GM19463 (cell line): ENCODE measurements at regions not wholly inside any gene's neighbourhood (a gene's known extent, or its start where the extent isn't known, plus 50 kb on each side); places are given as distances from the start of the nearest gene placed in this dataset.

Source experiments
- ATAC-seq: cut with Tn5 transposase; IDR thresholded peaks from one replicate; pipeline ENCODE4 v1.9.1; 2021; ENCODE audit warnings: mild to moderate bottlenecking, moderate library complexity; ENCODE audit not compliant: unreplicated experiment

DNA sequence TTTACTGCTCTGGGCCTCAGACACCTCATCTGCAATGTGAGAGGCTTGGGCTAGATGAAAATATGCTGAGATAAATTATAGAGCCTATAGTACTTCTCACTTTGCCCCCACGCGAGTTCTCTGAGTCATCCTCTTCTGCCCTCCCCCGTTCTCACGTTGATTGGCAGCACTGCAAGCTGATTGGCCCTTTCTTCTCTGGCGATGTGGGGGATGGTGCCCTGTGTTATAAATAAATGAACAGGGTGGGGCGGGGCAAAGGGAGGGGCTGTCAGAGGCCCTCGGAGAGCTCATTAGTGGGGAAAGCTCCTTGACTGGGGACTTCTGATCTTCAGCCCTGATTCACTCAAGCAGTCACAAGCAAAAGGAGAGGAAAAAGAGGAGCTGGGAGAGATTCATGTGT, 64.3 kb upstream of the ZC3H12A start:
- ATAC-seq, result no peak

DNA sequence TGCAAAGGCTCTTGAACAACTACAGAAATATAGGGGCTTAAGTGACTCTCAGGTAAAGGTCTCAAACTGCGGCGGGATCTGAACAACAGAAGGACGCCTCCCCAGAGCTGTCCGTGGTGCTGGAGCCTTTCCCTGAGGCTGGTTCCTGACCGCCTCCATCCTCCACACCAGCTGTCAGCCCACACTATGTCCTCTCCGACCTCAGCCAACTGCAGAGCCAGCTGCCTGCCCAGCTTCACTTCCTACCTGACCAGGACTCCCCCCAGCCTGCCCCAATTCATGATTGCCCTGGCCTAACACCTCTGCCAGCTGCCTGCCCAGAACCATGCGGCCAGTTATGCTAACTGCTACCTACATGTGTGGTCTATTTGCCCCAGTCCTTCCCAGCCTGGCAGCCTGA, 63.6 kb upstream of the ZC3H12A start:
- ATAC-seq, result no peak

DNA sequence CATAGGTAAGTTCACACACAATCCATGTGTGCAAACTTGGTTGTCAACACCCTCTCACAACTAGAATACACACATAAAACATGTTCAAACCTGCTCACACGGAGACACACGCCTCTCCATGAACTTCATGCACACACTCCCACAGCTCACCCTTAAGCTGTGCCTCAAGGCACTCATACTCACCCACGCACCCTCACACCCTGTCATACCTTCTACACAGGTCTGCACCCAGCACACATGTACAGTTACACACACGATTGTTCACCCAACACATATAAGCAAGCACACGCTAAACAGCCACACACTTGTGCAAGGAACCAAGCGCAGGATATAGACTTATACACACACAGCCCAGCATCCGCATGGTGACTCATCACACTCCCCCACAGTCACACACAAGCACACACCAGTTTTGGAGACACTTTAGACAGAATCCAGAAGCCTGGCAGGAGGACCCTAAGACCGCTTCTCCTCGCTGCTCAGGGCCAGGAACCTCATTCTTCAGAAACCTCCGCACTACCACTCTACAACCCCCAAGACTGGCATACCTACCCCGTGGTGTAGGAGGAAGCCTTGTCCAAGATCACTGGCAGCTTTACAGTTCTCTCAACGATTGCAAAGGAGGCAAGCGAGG, 58.7 kb upstream of the ZC3H12A start:
- ATAC-seq, result no peak

DNA sequence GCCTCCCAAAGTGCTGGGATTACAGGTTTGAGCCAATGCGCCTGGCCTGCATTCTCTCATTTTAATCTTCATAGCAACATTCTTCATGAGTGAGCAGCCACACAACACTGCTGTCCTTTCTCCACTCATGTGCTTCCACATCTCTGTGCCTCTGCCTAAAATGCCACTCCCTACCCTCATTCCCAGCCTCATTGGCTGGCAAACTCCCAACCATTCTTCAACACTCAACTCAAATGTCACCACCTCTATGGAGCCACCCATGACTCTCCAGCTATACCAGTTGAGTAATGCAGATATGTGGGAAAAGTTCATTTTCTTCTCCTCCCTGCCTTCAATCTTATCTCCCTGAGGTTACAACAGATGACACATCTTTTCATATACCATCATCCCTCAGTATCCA, 53.9 kb upstream of the ZC3H12A start:
- ATAC-seq, result no peak

DNA sequence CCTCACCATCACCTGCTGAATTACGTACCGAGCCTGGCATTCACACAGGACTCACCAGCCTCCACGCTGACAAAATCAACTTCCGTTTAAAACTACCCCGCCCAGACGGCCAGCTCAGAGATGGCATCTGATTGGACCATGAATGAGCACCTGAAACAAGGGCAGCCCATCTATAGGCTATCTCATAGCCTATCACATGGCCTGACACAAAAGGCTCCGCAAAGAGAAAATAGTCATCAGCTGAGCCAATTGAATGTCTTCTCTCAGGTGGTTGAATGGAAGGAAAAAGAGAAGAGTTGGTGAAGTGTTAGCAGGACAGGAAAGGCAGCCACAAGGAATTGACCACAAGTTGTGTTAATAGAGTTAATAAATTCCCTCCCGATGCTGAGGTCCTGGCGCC, 50.6 kb upstream of the ZC3H12A start:
- ATAC-seq, result no peak

DNA sequence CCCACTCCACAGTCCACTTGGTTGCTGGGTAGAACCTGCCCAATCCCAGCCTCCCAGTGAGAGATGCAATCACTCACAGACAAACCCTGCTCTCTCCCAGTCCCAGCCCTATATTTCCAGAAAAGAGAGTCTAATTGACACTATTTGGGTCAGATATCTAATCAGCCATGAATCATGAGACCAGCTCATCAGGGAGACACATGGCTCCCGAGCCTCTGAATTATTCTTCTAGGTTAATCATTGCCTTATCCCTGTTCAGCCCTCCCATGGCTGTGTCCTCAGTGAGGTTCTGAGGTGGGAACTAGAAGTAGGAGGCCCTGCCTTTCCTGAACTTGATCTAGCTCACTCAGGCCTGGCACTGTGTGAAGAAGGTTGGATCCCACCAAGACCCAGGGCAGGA, 49.9 kb upstream of the ZC3H12A start:
- no peak for ATAC-seq
